Daoy (cell line): ENCODE measurements at regions not wholly inside any gene's neighbourhood (a gene's known extent, or its start where the extent isn't known, plus 50 kb on each side); places are given as distances from the start of the nearest gene placed in this dataset.
"Not testable (repeated sequence)": the region's sequence is repeated elsewhere in the genome, so short reads cannot be mapped to it uniquely, and the experiment has no call there.

Experiments
- DNase-seq: peaks from one replicate; pipeline ENCODE4 v3.0.0-alpha.2; 2015; ENCODE audit warnings: low read depth

DNA sequence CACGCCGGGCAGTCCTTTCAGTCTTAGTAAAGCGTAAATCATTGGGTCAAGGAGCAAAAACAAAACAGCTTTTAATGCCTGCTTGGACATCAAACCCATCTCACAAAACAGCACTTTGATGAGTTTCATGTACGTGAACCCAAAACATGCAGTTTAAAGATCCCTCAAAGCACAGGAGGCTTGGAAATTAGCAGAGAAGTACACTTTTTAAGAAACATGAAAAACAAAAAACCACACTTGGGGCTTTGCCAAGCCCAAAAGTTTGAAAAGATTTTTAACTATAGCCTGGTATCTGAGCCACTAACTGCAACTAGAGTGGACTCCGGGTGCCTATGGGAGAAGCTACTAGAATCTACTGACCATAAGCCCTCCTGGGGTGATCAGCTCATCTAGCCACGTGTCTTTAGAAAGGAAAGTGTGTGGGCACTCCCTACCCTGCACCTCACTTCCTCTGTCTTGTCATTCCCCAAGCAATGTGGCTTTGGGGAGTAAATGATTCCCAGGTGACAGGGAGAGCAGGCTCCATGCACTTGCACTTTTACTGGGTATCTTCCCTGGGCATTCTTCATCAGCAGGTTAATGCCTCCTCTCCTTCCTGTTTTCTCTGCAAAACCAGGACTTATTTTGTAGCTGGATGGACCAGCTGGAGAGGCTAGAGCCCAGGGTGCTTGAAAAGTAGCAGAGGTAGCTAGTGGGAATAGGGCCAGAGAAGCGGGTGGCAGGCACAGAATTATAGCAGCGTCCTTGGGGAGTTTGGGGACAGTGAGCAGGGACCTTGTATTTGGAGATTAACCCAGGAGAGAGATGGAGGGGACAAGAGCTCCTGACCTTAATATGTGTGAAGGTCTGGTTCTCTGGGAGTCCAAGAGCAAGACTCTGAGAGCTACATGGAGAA, 339.3 kb downstream of the BCL11B start:
- DNase-seq: no peak

DNA sequence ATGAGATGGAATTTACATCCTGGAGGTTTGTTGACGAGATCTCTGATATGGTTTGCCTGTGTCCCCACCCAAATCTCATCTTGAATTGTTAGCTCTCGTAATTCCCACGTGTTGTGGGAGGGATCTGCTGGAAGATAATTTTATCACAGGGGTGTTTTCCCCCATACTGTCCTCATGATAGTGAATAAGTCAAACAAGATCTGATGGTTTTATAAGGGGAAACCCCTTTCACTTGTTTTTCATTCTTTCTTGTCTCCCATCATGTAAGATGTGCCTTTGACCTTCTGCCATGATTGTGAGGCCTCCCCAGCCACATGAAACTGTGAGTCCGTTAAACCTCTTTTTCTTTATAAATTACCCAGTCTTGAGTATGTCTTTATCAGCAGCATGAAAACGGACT, 337.4 kb downstream of the BCL11B start:
- DNase-seq: not testable (repeated sequence)

DNA sequence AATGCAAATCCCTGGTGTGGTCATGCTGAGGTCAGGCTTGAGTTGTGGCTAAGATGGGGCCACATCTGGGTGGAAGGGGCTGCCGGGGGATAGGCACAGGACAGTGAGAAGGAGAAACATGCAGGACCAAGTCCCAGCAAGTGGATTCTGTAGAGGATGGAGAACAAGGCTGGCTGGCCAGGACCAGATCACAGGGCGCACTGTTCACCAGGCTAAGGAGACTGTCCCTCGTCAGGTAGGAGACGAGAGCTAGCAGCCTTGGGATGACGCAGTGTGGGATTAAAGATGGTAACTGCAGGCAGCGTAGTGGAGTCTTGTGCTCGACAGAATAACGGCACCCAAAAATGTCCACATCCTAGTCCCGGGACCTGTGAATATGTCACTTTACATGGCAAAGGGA, 336.1 kb downstream of the BCL11B start:
- no peak for DNase-seq

DNA sequence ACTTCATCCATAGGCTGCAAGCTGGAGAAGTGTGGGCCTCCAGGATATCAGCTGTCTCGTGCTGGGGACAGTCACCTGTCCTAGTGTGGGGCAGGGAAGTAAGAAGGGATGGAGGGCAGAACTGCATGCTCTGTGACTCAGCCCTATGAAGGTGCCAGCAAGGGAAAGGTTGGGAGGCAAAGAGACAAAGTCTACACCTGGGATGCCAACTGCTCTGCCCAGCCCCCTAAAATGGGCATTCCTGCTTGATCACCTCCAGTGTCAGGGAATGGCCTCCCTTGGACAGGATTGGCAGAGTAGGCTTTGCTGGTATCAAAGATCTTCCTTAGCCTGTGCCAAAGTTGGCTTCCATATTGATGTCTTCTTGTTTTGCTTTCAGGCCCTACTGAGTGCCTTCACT, 335.0 kb downstream of the BCL11B start:
- no peak for DNase-seq

DNA sequence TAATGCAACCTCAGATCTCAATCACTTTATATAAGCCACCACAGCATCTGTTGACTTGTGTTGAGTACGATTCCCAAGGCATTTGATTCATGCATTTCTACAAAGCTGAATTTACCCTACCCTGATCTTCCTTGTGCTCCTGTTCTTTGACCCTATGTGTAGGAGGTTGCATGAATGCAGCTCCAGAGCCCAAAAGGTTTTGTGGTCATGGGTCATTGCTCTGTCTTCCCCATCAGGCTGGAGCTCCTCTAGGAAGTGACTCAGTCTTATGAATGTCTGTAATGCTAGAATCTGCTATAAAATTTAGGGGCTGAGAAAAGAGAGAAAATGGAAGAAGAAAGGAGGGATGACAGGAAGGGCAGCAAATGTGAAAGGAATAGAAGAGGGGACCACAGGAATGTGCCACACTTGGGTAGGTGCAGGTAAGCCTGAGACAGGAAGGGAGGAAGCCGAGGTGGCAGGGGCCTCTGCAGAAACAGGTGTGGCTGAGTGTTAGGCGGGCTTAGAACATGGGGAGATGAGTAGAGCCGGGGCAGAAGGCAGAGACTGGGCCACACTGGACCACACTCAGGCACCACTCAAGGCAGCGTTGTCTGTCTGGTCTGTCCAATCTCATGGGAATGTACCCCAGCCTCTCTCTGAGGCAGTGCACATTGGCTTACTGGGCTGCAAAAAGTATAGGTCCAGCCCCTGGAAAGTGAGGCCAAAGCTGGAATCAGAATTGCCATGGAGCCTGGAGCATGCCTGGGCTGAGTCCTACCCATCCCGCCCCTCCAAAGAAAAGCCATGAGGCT, 334.1 kb downstream of the BCL11B start:
- peak; percentile 62 for DNase-seq

DNA sequence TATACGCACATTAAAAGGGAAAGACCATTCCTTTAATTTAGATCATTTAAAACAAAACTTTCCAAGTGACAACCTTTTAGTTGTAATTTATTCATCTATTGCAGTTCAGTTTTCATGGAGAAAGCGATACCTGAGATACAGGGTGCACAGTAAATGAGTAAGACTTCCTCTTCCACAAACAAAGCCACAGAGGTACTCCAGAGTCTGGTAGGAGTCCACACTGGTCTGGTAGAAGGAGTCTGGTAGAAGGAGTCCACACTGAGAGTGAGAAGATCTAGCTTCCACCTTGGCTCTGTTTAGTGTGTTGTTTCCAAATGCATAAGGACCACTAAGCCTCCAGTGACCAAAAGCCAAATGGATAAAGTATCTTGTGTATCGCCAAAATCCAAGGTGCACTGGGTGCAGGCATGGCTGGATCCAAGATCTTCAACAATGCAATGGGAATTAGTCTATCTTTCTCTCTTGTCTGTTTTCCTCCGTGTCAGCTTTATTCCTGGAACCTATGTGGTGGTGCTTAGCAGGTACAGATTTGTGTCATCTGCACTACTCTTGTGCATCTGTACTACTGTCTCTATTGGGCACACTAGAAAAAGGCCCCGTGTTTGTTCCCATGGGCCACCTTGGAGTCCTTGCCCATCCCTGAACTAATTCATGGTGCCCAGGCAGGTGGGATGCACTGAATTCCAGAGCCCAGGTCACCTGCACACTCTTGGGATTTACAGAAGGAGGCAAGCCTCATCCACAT, 331.1 kb downstream of the BCL11B start:
- no peak for DNase-seq

DNA sequence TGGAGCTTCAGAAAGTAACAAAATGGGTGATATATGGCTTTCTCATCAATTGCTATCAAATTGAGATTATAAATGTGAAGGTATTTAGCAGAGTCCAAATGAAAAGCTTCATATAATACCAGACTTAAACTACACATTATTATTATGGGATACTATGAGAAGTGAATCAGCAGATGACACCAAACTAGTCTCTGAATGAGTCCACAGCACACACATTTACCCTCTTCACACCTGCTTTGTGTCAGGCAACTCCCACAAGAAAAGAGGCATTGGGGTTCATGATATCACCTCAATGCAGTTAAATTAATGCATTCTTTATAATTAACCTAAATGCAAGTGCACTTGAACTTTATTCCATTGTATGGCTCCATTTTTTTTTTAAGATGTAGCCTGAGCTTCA, 330.5 kb downstream of the BCL11B start:
- DNase-seq: no peak

DNA sequence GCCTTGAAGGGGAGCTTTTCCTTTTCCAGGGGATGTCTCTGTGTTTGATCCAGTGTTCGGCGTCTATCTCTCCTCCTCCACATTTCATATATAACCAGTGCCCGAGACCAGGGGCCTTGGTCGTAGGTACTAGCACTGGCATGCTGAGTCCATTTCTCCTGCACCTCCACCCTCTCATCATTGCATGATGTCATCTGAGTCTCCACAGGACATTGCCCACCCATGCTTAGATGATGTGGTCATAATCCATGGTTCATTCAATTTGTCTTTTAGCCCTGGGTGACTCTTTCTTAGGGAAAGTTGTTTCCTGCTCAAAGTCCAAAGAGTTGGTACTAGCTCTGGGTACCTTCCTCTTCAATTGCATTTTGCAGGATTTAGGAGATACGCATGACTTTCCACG, 328.1 kb downstream of the BCL11B start:
- DNase-seq: no peak

DNA sequence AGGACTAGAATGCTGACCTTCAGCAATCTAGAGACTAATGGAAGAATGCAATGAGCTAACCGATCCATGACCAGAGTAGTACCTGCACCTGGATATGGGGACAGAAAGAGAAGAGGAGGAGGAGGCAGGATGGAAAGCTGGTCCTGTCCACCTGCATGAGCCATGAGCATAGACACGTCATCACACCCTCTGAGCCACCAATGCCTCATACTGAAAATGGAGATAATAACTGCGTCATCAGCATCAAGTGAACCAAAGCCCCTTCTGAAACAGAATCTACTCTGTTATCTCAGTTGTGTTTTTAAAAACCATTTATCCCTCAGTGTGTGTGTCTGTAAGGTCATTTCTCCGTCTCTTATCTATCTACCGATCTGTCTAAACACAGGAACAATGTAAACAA, 327.0 kb downstream of the BCL11B start:
- DNase-seq: no peak

DNA sequence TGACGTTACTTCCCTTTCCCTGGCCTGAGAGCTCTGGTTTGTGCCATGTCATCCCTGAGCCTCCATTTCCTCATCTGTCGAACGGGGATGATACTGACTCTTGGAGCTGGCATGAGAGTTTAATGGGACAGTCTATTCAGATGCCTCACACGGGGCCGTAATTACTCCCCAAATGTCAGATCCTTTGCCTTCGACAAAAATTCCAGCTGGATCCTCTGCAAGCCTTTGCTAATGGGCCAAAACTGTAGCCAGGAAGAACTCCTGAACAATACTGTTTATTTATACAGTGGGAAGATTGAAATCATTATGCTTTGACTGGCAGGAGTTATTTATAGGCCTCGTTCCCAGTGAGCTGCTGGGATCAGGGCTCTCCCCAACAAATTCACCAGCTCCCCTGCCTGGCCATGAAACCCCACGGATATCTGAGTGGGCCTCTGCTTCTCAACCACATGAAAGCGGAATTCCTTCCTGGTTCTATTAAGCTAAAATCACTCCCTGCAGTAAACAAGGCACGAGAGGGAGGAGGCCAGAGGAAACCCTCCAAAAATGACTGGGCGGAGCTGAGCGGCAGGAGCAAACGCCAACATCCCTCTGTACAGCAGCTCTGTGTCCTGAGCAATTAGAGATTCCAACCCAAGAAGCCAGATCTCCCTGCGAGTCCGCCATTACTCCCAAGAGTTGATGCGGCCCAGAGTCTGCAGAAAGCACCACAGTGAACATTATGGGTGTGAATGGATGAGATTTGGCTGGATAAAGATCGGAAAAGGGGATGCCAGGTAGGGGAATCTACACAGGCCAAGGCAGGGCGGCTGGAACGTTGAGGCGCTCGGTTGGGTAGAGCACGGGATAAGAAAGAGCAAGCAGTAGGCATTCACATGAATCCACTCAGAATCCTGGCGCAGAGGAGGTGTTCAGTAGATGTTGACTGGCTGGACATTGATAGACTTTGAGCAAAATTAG, 326.1 kb downstream of the BCL11B start:
- no peak for DNase-seq

DNA sequence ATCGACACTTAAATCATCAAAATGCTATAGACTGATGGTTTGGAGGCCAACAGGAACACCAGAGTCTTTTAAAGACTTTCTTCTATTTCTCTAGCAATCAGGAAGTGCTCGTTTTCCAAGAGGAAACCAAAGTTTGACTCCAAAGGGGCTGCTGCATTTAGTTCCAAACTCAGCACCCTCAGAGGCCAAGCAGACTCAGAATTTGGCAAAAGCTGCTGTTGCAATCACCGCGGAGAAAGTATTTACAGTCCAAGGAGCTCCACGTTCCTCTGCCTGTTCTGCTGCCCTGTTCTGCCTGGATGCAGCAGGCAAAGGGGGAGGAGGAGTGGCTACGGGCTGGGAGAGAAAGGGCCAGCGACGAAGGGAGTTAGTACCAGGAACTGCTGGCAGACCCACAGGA, 325.1 kb downstream of the BCL11B start:
- DNase-seq: no peak

DNA sequence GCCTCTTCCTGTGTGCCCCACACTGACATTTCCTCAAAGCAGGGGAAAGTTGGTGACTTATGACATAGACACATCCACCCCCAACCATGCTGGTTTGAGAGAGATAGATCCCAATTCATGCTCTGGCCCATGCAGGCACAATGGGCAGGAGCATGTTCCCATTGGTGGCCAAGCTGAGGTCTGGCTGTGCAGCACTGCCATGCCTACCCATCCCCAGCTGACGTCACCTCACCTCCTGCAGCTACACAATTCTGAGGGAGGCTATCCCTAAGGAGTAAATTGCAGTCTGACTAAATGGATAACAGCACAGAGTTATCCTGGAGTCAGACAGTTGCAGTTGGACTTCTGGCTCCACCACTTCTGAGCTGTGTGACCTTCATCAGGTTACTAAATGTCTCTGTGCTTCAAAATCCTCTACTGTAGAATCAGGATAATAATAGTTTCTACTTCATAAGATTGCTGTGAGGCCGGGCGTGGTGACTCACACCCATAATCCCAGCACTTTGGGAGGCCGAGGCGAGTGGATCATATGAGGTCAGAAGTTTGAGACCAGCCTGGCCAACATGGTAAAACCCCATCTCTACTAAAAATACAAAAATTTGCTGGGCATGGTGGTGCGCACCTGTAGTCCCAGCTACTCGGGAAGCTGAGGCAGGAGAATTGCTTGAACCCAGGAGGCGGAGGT, 323.9 kb downstream of the BCL11B start:
- DNase-seq: peak; percentile 50

DNA sequence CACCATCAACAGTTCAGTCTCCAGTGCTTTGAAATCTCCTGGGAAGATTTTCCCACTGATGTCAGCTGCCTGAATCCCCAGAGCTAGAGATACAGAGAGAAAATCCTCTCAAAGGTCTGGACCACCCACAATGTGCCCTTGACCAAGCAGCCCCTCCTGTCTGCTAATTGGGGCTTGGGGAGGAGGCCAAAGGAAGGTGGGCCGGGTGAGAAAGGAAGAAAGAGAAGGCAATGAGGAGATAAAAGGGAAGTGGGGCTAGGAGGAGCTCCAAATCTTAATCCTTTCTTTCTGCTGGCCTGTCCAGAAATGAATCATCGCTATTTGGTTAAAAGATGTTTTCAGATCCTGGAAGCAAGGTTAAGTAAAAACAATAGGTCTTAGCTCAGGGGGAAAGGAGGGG, 322.9 kb downstream of the BCL11B start:
- no peak for DNase-seq

DNA sequence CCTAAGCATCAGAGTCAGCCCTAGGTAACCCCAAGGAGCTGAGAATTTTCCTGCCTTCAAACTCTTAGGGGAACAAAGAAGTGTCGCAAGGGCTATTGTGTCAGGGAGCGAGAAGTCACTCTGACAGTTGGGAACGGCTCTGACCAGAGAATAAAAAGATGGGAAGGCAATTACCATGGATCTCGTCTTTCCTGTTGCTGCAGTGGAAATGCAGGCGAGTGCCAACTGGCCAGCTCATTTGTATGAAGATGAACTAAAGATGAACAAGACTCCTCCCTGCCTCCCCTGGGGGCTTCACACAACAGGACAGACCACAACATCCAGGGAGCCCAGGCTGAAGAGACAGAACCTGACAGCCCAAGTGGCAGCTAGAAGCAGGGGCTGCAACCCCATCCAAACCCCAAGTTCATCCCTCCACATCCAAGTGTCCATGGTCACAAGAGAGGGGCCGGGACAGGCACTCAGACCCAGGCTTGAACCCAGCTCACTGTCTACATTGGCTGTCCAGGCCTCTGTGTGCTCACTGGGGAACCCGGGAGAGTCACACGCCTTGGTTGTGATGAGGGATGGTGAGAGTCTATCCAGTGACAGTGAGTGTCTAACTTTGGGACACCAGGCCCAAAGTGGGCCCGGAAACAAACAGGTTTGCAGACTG, 322.4 kb downstream of the BCL11B start:
- no peak for DNase-seq

DNA sequence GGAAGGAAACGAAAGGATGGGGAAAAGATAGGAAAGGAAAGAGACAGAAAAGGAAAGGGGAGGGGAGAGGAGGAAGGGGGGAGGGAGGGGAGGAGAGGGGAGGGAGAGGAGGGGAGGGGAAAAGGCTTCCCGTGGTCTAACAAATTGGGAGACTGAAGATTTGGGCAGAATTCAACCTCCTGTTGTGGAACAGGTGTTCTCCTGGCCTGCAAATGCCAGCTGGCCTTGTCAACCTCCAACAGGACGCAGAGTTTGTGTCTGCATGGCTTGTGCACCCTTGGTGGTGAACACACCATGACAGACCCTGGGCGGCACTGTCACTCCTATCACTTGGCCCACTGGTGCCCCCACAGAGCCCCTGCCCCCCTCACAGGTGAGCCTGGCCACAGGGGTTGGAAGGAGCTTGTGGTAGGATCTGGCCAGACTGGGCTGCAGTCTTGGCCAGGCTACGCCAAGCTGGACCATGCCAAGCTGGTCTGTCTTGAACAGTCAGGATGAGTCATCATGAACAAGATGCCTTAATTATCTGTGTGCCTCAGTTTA, 321.6 kb downstream of the BCL11B start:
- no peak for DNase-seq

DNA sequence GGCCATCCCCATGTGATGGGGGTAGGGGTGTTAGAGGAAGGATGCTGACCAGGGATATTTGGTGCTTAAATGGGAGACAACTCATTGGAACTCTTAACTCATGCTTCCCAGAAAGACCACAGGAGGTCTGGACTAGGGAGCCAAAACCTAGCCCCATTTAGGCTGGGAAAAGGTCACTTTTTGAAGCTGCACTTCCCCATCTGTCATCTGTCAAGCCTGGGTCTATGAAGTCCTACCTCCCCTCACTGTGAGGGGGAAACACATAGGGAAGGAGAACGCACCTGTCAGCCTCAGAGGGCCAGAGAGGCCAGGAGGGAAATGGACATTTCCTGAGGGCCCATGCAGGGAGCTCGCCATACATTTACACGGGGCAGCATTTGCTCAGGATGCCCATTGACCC, 321.0 kb downstream of the BCL11B start:
- no peak for DNase-seq

DNA sequence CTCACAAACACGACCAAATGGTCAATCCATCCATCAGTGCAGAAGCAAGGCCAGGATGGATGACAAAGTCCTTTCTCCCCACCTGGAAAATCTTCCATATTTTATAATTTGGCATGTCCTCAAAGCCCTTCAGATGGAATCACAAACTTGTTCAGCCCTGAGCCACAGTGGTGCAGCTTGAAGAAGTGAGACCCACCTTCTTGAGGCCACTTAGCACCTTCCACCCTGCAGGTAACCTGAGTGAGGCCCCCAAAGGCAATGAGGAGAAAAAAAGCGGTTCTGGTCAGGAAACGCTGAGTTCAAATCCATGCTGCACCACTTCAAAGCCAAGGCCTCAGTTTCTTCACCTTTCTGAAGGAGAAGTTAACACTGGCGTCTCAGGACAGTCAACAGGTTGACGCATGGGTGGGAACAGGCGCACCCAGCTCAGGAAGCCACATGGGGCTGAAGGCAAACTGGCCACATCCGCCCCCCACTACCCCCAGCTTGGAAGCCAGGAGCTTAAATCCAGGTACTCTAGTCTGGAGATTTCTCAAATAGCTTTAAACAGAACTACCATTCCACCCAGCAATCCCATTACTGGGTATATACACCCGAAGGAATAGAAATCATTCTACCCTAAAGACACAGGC, 320.4 kb downstream of the BCL11B start:
- DNase-seq: no peak

DNA sequence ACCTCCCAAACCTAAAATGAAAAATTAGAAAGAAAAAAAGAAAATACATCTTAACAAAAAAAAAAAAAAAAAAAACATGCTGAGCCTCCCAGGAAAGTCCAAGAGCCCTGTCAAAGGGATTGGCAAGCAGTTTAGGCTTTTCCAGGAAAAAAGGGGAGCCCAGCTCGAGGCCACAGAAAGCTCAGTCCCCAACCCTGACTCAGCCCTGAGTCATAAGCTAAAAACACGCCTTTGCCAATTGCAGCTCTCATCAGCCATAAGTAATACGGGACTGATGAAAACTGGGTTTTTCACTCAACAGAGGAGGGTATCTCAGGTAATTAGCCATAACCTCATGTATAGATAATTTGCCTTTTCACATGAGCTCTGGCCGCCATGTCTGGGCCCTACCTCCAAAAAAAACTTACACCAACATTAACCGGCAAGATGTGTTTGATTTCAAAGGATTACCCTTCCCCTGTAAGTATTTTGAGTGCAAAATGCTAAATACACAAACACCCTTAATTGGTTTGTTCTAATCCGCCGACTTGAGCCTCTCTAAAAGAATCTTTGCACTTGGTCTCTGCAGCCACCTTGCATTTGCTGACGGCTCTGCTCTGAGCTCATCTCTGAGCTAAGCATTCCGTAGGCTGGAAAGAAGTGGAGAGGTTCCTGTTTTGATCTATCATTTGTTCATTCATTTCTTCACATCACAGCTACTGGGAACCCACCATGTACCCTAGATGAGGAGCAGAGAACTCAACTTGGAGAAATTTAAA, 319.2 kb downstream of the BCL11B start:
- peak; percentile 93 for DNase-seq
